ENCODE measurements at regions not wholly inside any gene's neighbourhood (a gene's known extent, or its start where the extent isn't known, plus 50 kb on each side); places are given as distances from the start of the nearest gene placed in this dataset.

DNA sequence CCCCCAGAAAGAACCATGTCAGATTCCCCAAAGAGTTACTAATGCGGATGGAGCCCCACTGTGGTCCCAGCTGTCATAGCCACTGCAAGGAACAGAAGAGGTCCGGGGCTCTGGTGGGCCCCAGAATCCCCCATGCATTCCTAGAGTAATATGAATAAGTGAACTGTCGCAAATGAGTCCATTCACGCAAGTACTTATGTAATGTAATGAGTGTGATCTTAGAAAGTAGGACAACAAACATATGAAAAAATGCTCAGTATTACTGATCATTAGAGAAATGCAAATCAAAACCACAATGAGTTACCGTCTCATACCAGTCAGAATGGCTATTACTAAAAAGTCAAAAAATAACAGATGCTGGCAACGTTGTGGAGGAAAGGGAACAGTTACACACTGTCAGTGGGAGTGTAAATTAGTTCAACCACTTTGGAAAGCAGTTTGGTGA lies 141.5 kb upstream of the RBPJ start:
- in situ Hi-C loops (cut with MboI), result loop anchor here (5.0 kb wide), 1 partner anchor 97 kb away; no protein-coding TSS in a partner anchor
- no TSS peak for BruUV-seq (replicated peaks)
- Histone ChIP-seq H3K4me3 (no peak overlapping the region), H3K9ac (ENCODE audit: control insufficient read depth, insufficient read depth, low read length) (peak overlapping the region; percentile 6; the same call in 1 of the 2 replicates), H3K9me3 (replicated peaks; ENCODE audit: control insufficient read depth, insufficient read depth, low read length) (peaks cover 5% of the 10 kb centered on the region; the same call in 2 of the 3 replicates), H3K4me2 (ENCODE audit: control insufficient read depth, insufficient read depth) (peak overlapping the region; percentile 10; the same call in 1 of the 2 replicates), H3K4me1 (ENCODE audit: control insufficient read depth, insufficient read depth, low read length) (peaks cover 19% of the 10 kb centered on the region), H2AFZ (ENCODE audit: control insufficient read depth, low read depth, low read length) (no peak overlapping the region), H3K79me2 (ENCODE audit: control insufficient read depth, insufficient read depth, low read length) (no peaks in the 10 kb centered on the region), H3K27me3 (replicated peaks in 1 of 2; ENCODE audit: control insufficient read depth in 2 of 2, insufficient read depth in 2 of 2, low read length in 1 of 2) (no peaks in the 10 kb centered on the region), H3K36me3 (ENCODE audit: control insufficient read depth in 2 of 2, insufficient read depth in 2 of 2, low read length in 1 of 2) (no peaks in the 10 kb centered on the region), H4K20me1 (ENCODE audit: control insufficient read depth, insufficient read depth) (no peaks in the 10 kb centered on the region), H3K27ac (ENCODE audit: control insufficient read depth, insufficient read depth) (no peak overlapping the region)
- ATAC-seq (peak; percentile 81), FAIRE-seq (peak; percentile 87), DNase-seq (ENCODE audit: low read depth, low spot score) (peak; percentile 52)
- ChIA-PET CTCF (interaction anchor here (0.7 to 2.0 kb wide), 6 partner anchors 48 to 140 kb away, joined by 3 to 12 read pairs (median 4); no protein-coding TSS in a partner anchor), SMC1A (ENCODE audit: uncharacterized antibody, unreplicated experiment) (interaction anchor here (0.6 to 0.8 kb wide), 3 partner anchors 18 to 97 kb away, joined by 3 read pairs; no protein-coding TSS in a partner anchor), RAD21 (ENCODE audit: unreplicated experiment) (interaction anchor here (0.7 to 3.7 kb wide), 6 partner anchors 22 to 140 kb away, joined by 3 to 16 read pairs (median 4); no protein-coding TSS in a partner anchor), POLR2A (interaction anchor here (1.0 kb wide), 1 partner anchor 96 kb away, joined by 3 read pairs; no protein-coding TSS in a partner anchor)
- WGBS (ENCODE audit: insufficient coverage, insufficient replicate concordance, low lambda C conversion rate, missing lambda C conversion rate), result 3% methylated on average over 6 of the region's 6 CpGs
- intact Hi-C loops (cut with micrococcal nuclease; ENCODE audit: unreplicated experiment), result loop anchor here (1.0 to 5.0 kb wide), 3 partner anchors 48 to 117 kb away; no protein-coding TSS in a partner anchor
- TF ChIP-seq, protein P1, sequence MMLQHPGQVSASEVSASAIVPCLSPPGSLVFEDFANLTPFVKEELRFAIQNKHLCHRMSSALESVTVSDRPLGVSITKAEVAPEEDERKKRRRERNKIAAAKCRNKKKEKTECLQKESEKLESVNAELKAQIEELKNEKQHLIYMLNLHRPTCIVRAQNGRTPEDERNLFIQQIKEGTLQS (IDR thresholded peaks at IDR 0.05; ENCODE audit: borderline replicate concordance, extremely low read depth, low read depth, low read length), result no peak
- TF ChIP-seq POU2F2 (IDR thresholded peaks at IDR 0.05; ENCODE audit: borderline replicate concordance, low read depth, low read length) (peak; percentile 89; the same call in 2 of the 3 replicates), RELA (IDR thresholded peaks at IDR 0.05; ENCODE audit: borderline replicate concordance, partially characterized antibody) (no peak), FOXK2 (IDR thresholded peaks at IDR 0.05) (no peak), ZBTB11 (CRISPR knock-in tag; IDR thresholded peaks at IDR 0.05) (no peak), TCF3 (IDR thresholded peaks at IDR 0.05; ENCODE audit: borderline replicate concordance, insufficient read depth, low read depth, low read length) (0 out of 2 replicates have a peak, but pooled peaks have one; percentile 48), E2F8 (IDR thresholded peaks at IDR 0.05; ENCODE audit: low read depth, partially characterized antibody) (no peak), KLF5 (IDR thresholded peaks at IDR 0.05; ENCODE audit: partially characterized antibody) (no peak)
- TF ChIP-seq, protein P2, sequence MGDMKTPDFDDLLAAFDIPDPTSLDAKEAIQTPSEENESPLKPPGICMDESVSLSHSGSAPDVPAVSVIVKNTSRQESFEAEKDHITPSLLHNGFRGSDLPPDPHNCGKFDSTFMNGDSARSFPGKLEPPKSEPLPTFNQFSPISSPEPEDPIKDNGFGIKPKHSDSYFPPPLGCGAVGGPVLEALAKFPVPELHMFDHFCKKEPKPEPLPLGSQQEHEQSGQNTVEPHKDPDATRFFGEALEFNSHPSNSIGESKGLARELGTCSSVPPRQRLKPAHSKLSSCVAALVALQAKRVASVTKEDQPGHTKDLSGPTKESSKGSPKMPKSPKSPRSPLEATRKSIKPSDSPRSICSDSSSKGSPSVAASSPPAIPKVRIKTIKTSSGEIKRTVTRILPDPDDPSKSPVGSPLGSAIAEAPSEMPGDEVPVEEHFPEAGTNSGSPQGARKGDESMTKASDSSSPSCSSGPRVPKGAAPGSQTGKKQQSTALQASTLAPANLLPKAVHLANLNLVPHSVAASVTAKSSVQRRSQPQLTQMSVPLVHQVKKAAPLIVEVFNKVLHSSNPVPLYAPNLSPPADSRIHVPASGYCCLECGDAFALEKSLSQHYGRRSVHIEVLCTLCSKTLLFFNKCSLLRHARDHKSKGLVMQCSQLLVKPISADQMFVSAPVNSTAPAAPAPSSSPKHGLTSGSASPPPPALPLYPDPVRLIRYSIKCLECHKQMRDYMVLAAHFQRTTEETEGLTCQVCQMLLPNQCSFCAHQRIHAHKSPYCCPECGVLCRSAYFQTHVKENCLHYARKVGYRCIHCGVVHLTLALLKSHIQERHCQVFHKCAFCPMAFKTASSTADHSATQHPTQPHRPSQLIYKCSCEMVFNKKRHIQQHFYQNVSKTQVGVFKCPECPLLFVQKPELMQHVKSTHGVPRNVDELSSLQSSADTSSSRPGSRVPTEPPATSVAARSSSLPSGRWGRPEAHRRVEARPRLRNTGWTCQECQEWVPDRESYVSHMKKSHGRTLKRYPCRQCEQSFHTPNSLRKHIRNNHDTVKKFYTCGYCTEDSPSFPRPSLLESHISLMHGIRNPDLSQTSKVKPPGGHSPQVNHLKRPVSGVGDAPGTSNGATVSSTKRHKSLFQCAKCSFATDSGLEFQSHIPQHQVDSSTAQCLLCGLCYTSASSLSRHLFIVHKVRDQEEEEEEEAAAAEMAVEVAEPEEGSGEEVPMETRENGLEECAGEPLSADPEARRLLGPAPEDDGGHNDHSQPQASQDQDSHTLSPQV (IDR thresholded peaks at IDR 0.05), result peak; percentile 57; the same call in 1 of the 2 replicates
